ENCODE measurements at regions not wholly inside any gene's neighbourhood (a gene's known extent, or its start where the extent isn't known, plus 50 kb on each side); places are given as distances from the start of the nearest gene placed in this dataset.
"Not testable (repeated sequence)": the region's sequence is repeated elsewhere in the genome, so short reads cannot be mapped to it uniquely, and the experiment has no call there.

DNA sequence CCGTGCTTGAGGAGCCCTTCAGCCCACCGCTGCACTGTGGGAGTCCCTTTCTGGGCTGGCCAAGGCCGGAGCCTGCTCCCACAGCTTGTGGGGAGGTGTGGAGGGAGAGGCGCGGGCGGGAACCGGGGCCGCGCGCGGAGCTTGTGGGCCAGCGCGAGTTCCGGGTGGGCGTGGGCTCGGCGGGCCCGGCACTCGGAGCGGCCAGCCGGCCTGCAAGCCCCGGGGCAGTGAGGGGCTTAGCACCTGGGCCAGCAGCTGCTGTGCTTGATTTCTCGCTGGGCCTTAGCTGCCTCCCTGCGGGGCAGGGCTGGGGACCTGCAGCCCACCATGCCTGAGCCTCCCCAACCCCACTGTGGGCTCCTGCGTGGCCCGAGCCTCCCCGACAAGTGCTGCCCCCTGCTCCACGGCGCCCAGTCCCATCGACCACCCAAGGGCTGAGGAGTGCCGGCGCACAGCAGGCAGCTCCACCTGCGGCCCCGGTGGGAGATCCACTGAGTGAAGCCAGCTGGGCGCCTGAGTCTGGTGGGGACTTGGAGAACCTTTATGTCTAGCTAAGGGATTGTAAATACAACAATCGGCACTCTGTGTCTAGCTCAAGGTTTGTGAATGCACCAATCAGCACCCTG lies 79.0 kb upstream of the KCNAB1 start:
- TF ChIP-seq, protein P1, sequence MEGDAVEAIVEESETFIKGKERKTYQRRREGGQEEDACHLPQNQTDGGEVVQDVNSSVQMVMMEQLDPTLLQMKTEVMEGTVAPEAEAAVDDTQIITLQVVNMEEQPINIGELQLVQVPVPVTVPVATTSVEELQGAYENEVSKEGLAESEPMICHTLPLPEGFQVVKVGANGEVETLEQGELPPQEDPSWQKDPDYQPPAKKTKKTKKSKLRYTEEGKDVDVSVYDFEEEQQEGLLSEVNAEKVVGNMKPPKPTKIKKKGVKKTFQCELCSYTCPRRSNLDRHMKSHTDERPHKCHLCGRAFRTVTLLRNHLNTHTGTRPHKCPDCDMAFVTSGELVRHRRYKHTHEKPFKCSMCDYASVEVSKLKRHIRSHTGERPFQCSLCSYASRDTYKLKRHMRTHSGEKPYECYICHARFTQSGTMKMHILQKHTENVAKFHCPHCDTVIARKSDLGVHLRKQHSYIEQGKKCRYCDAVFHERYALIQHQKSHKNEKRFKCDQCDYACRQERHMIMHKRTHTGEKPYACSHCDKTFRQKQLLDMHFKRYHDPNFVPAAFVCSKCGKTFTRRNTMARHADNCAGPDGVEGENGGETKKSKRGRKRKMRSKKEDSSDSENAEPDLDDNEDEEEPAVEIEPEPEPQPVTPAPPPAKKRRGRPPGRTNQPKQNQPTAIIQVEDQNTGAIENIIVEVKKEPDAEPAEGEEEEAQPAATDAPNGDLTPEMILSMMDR (conservative IDR thresholded peaks at IDR 0.05), result not testable (repeated sequence)
- not testable (repeated sequence) for TF ChIP-seq ZFX (IDR thresholded peaks at IDR 0.05)

Measured in C4-2B (cell line).